ENCODE measurements at regions not wholly inside any gene's neighbourhood (a gene's known extent, or its start where the extent isn't known, plus 50 kb on each side); places are given as distances from the start of the nearest gene placed in this dataset.

GRCh38 chr1:228898582-228898992 is 163.3 kb downstream of the RHOU start:
- H4K20me1 ChIP-seq (ENCODE audit: insufficient read depth) = no peaks in the 10 kb centered on the region
- H3K36me3 ChIP-seq (ENCODE audit: insufficient read depth, low read length) = no peaks in the 10 kb centered on the region
- no peaks in the 10 kb centered on the region for H3K9me3 ChIP-seq (ENCODE audit: low read length)
- H3F3A ChIP-seq (ENCODE audit: insufficient read depth, low read length, poor library complexity, severe bottlenecking) = no peaks in the 10 kb centered on the region
- H3K9me2 ChIP-seq (ENCODE audit: insufficient read depth, low read length) = no peaks in the 10 kb centered on the region
- H3K79me2 ChIP-seq (replicated peaks; ENCODE audit: insufficient read depth, low read length) = no peaks in the 10 kb centered on the region
- no peak overlapping the region for H3K4me2 ChIP-seq (ENCODE audit: low read length)
- no peak overlapping the region for H3K9ac ChIP-seq (ENCODE audit: low read length)
- no peak overlapping the region for H3K27ac ChIP-seq (ENCODE audit: low read length)
- H3K27me3 ChIP-seq (ENCODE audit: insufficient read depth, low read depth, low read length) = no peaks in the 10 kb centered on the region
- H3K4me3 ChIP-seq (ENCODE audit: low read length) = no peak overlapping the region
- no peak for TF ChIP-seq TAF1 (IDR thresholded peaks at IDR 0.05; ENCODE audit: low read depth)
- no peak overlapping the region for H2AFZ ChIP-seq (ENCODE audit: low read depth, low read length)

DNA sequence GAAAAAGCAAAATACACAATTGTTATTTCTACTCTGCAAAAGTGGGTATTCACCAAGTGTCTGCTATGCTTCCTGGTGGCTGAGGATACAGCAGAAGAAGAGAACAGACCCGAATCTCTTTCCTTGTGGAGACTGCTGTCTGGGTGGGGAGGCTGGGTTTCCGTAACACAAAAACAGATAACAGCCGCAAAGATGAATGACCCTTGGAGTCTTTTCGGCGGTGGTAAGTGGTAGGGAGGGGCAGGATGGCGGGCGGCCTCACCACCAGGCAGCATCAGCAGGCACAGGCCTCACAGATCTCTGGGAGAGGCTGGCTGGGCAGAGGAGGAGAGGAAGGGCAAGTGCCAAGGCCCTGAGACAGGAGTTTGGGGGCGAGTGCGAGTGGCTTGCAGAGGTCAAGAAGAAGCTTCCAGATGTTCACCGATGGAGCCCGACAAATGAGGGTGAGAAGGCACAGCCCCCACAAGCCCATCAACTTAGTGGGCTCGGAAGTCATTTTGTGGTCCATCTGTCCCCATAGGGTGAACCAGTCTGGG is 164.2 kb downstream of the RHOU start:
- H3K27ac ChIP-seq (ENCODE audit: low read length) = no peak overlapping the region
- H3K9me2 ChIP-seq (ENCODE audit: insufficient read depth, low read length) = no peaks in the 10 kb centered on the region
- no peak overlapping the region for H3K4me2 ChIP-seq (ENCODE audit: low read length)
- no peaks in the 10 kb centered on the region for H4K20me1 ChIP-seq (ENCODE audit: insufficient read depth)
- no peaks in the 10 kb centered on the region for H3K27me3 ChIP-seq (ENCODE audit: insufficient read depth, low read depth, low read length)
- H3K9me3 ChIP-seq (ENCODE audit: low read length) = no peaks in the 10 kb centered on the region
- no peak for TF ChIP-seq MXI1 (conservative IDR thresholded peaks at IDR 0.05; ENCODE audit: poor library complexity, severe bottlenecking)
- no peak for TF ChIP-seq EZH2 (IDR thresholded peaks at IDR 0.05; ENCODE audit: borderline replicate concordance, insufficient read depth, low read length, poor library complexity, severe bottlenecking)
- TF ChIP-seq RAD21 (conservative IDR thresholded peaks at IDR 0.05) = no peak
- TF ChIP-seq TAF1 (IDR thresholded peaks at IDR 0.05; ENCODE audit: low read depth) = no peak
- no peak for TF ChIP-seq EP300 (conservative IDR thresholded peaks at IDR 0.05; ENCODE audit: poor library complexity, severe bottlenecking)
- TF ChIP-seq, protein P1, sequence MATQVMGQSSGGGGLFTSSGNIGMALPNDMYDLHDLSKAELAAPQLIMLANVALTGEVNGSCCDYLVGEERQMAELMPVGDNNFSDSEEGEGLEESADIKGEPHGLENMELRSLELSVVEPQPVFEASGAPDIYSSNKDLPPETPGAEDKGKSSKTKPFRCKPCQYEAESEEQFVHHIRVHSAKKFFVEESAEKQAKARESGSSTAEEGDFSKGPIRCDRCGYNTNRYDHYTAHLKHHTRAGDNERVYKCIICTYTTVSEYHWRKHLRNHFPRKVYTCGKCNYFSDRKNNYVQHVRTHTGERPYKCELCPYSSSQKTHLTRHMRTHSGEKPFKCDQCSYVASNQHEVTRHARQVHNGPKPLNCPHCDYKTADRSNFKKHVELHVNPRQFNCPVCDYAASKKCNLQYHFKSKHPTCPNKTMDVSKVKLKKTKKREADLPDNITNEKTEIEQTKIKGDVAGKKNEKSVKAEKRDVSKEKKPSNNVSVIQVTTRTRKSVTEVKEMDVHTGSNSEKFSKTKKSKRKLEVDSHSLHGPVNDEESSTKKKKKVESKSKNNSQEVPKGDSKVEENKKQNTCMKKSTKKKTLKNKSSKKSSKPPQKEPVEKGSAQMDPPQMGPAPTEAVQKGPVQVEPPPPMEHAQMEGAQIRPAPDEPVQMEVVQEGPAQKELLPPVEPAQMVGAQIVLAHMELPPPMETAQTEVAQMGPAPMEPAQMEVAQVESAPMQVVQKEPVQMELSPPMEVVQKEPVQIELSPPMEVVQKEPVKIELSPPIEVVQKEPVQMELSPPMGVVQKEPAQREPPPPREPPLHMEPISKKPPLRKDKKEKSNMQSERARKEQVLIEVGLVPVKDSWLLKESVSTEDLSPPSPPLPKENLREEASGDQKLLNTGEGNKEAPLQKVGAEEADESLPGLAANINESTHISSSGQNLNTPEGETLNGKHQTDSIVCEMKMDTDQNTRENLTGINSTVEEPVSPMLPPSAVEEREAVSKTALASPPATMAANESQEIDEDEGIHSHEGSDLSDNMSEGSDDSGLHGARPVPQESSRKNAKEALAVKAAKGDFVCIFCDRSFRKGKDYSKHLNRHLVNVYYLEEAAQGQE (IDR thresholded peaks at IDR 0.05; ENCODE audit: borderline replicate concordance) = no peak
- TF ChIP-seq POLR2AphosphoS5 (IDR thresholded peaks at IDR 0.05) = no peak
- TF ChIP-seq SMC3 (conservative IDR thresholded peaks at IDR 0.05; ENCODE audit: poor library complexity) = no peak
- TF ChIP-seq CTCF (IDR thresholded peaks at IDR 0.05; ENCODE audit: poor library complexity, severe bottlenecking) = no peak
- H2AFZ ChIP-seq (ENCODE audit: low read depth, low read length) = no peak overlapping the region
- H3K4me3 ChIP-seq (ENCODE audit: low read length) = no peak overlapping the region
- H3K36me3 ChIP-seq (ENCODE audit: insufficient read depth, low read length) = no peaks in the 10 kb centered on the region
- H3K9ac ChIP-seq (ENCODE audit: low read length) = no peak overlapping the region
- H3F3A ChIP-seq (ENCODE audit: insufficient read depth, low read length, poor library complexity, severe bottlenecking) = no peaks in the 10 kb centered on the region
- no peaks in the 10 kb centered on the region for H3K79me2 ChIP-seq (replicated peaks; ENCODE audit: insufficient read depth, low read length)
